GM12891 (cell line): ENCODE measurements at regions not wholly inside any gene's neighbourhood (a gene's known extent, or its start where the extent isn't known, plus 50 kb on each side); places are given as distances from the start of the nearest gene placed in this dataset.

ENCODE experiments used
- POLR2A ChIP-seq: IDR thresholded peaks from 2 replicates; pipeline ENCODE4 v1.6.1; 2011; ENCODE audit warnings: low read depth, low read length, control low read depth
- POLR2AphosphoS5 ChIP-seq: IDR thresholded peaks from 2 replicates; pipeline ENCODE4 v1.6.1; 2011; ENCODE audit warnings: low read depth, low read length, control low read depth
- SPI1 ChIP-seq: IDR thresholded peaks from 2 replicates; pipeline ENCODE4 v1.6.1; 2011; ENCODE audit warnings: low read depth, low read length, control low read depth

DNA sequence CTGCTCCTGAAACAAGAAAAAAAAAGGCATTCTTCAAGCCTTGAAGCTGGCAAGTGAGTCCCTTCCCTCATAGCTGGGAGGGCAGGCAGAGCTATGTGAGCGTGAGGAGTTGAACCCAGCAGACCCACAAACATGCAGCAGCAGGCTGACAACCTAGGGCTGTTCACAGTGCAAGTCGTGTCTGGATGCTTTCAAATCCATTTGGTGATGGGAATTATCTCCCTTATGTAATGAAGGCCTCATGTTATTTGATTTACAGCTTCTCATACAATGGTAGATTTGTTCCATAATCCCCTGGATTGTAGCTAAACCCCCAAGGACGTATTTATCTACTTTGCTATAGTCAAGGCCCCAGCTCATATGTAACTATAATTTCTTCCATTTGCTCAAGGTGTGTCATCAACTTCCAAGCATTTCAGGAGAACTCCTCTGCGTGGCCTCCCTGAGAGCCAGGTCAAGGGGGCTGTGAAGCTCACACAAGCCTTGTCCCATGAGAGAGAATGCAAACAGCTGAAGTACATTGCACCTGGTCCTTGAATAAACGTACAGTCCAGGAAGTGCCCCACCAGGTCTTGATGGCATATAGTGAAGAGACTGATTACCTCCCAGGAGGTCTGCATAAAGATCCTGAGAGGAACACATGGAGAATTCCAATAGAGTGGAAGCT is 124.8 kb upstream of the SLC1A3 start:
- no peak for TF ChIP-seq POLR2A
- no peak for TF ChIP-seq POLR2AphosphoS5
- TF ChIP-seq SPI1, result no peak
